OCI-LY7 (cell line): ENCODE measurements at regions not wholly inside any gene's neighbourhood (a gene's known extent, or its start where the extent isn't known, plus 50 kb on each side); places are given as distances from the start of the nearest gene placed in this dataset.

Experiments
- CTCF ChIP-seq: fragments of 200-600 bp; sonication (generic); conservative IDR thresholded peaks from 2 replicates; pipeline ENCODE4 v1.5.1; 2014; ENCODE audit warnings: mild to moderate bottlenecking, antibody characterized with exemption, low read length, moderate library complexity, mixed read lengths
- EZH2phosphoT487 ChIP-seq: fragments of 200-600 bp; sonication (generic); IDR thresholded peaks from 2 replicates; pipeline ENCODE4 v1.6.1; 2018; ENCODE audit warnings: low read depth, borderline replicate concordance, mild to moderate bottlenecking, mixed run types, antibody characterized with exemption, low read length, moderate library complexity, mixed read lengths

GRCh38 chr10:132115732-132116131 lies 50.0 kb downstream of the JAKMIP3 start:
- TF ChIP-seq CTCF, result no peak
- no peak for TF ChIP-seq EZH2phosphoT487
